Trophoblast cell (in vitro differentiated cells and primary cell): ENCODE measurements at regions not wholly inside any gene's neighbourhood (a gene's known extent, or its start where the extent isn't known, plus 50 kb on each side); places are given as distances from the start of the nearest gene placed in this dataset.

ENCODE experiments used
- DNase-seq, 2 donors: peaks; one replicate each; pipeline ENCODE4 v3.0.0-alpha.2; 2016
- H2AFZ ChIP-seq: 2 replicates; pipeline ENCODE4 v1.6.1; 2013; ENCODE audit warnings: low read length, moderate library complexity, mild to moderate bottlenecking; ENCODE audit not compliant: insufficient read depth, poor library complexity
- H2AK5ac ChIP-seq: 2 replicates; pipeline ENCODE4 v1.6.1; 2013; ENCODE audit warnings: mild to moderate bottlenecking, low read length
- H2BK120ac ChIP-seq: 2 replicates; pipeline ENCODE4 v1.6.1; 2013; ENCODE audit warnings: low read length, mild to moderate bottlenecking, moderate library complexity; ENCODE audit not compliant: insufficient read depth, poor library complexity
- H2BK12ac ChIP-seq: 2 replicates; pipeline ENCODE4 v1.6.1; 2013; ENCODE audit warnings: mild to moderate bottlenecking, low read length, moderate library complexity
- H2BK5ac ChIP-seq: 2 replicates; pipeline ENCODE4 v1.6.1; 2013; ENCODE audit warnings: low read length, low read depth, moderate library complexity, mild to moderate bottlenecking; ENCODE audit not compliant: poor library complexity
- H3K14ac ChIP-seq: 2 replicates; pipeline ENCODE4 v1.6.1; 2013; ENCODE audit warnings: mild to moderate bottlenecking, low read length
- H3K18ac ChIP-seq: 2 replicates; pipeline ENCODE4 v1.6.1; 2013; ENCODE audit warnings: mild to moderate bottlenecking, low read length
- H3K23ac ChIP-seq: 2 replicates; pipeline ENCODE4 v1.6.1; 2013; ENCODE audit warnings: low read length
- H3K27ac ChIP-seq: 2 replicates; pipeline ENCODE4 v1.5.1; 2013; ENCODE audit warnings: low read depth, mild to moderate bottlenecking, inconsistent platforms, low read length, moderate library complexity
- H3K27me3 ChIP-seq: 2 replicates; pipeline ENCODE4 v1.6.1; 2013; ENCODE audit warnings: inconsistent platforms, mild to moderate bottlenecking, low read length, moderate library complexity; ENCODE audit not compliant: insufficient read depth
- H3K36me3 ChIP-seq, 2 experiments: 1 replicate in 1 of 2; 2 replicates in 1 of 2; pipeline ENCODE4 v1.6.1; 2013; ENCODE audit warnings: low read length in 2 of 2, mild to moderate bottlenecking in 2 of 2, moderate library complexity in 1 of 2; ENCODE audit not compliant: insufficient read depth in 2 of 2, control insufficient read depth in 1 of 2
- H3K4ac ChIP-seq: 2 replicates; pipeline ENCODE4 v1.6.1; 2013; ENCODE audit warnings: low read depth, mild to moderate bottlenecking, low read length, moderate library complexity
- H3K4me1 ChIP-seq, 2 experiments: 1 replicate in 1 of 2; 2 replicates in 1 of 2; pipeline ENCODE4 v1.6.1; 2013; ENCODE audit warnings: low read length in 2 of 2, mild to moderate bottlenecking in 2 of 2, moderate library complexity in 1 of 2; ENCODE audit not compliant: insufficient read depth in 2 of 2, control insufficient read depth in 1 of 2
- H3K4me2 ChIP-seq: 2 replicates; pipeline ENCODE4 v1.6.1; 2013; ENCODE audit warnings: inconsistent platforms, mild to moderate bottlenecking, low read length, moderate library complexity
- H3K4me3 ChIP-seq: 2 replicates; pipeline ENCODE4 v1.5.1; 2013; ENCODE audit warnings: mild to moderate bottlenecking, low read depth, low read length, inconsistent platforms
- H3K79me1 ChIP-seq: one replicate; pipeline ENCODE4 v1.6.1; 2013; ENCODE audit warnings: low read length
- H3K79me2 ChIP-seq: 2 replicates; pipeline ENCODE4 v1.6.1; 2013; ENCODE audit warnings: low read length, mild to moderate bottlenecking; ENCODE audit not compliant: control insufficient read depth, insufficient read depth, poor library complexity
- H3K9ac ChIP-seq: 2 replicates; pipeline ENCODE4 v1.6.1; 2013; ENCODE audit warnings: mild to moderate bottlenecking, low read length
- H3K9me3 ChIP-seq: 2 replicates; pipeline ENCODE4 v1.6.1; 2013; ENCODE audit warnings: low read depth, mild to moderate bottlenecking, control low read depth, inconsistent platforms, low read length; ENCODE audit not compliant: insufficient read depth
- H4K12ac ChIP-seq: 2 replicates; pipeline ENCODE4 v1.6.1; 2013; ENCODE audit warnings: low read depth, mild to moderate bottlenecking, low read length, moderate library complexity
- H4K8ac ChIP-seq: 2 replicates; pipeline ENCODE4 v1.6.1; 2013; ENCODE audit warnings: low read depth, mild to moderate bottlenecking, low read length, moderate library complexity
- H4K91ac ChIP-seq: one replicate; pipeline ENCODE4 v1.6.1; 2013; ENCODE audit warnings: low read depth, mild to moderate bottlenecking, low read length, moderate library complexity
- WGBS: extraction: QIAGEN DNeasy Blood & Tissue Kit; methylation state at CpG from one replicate; pipeline ENCODE4 v1.1.7; 2013; ENCODE audit warnings: missing lambda C conversion rate; ENCODE audit not compliant: insufficient read length, insufficient coverage; ENCODE audit errors: extremely low coverage; 5-methylcytosine and 5-hydroxymethylcytosine counted together

DNA sequence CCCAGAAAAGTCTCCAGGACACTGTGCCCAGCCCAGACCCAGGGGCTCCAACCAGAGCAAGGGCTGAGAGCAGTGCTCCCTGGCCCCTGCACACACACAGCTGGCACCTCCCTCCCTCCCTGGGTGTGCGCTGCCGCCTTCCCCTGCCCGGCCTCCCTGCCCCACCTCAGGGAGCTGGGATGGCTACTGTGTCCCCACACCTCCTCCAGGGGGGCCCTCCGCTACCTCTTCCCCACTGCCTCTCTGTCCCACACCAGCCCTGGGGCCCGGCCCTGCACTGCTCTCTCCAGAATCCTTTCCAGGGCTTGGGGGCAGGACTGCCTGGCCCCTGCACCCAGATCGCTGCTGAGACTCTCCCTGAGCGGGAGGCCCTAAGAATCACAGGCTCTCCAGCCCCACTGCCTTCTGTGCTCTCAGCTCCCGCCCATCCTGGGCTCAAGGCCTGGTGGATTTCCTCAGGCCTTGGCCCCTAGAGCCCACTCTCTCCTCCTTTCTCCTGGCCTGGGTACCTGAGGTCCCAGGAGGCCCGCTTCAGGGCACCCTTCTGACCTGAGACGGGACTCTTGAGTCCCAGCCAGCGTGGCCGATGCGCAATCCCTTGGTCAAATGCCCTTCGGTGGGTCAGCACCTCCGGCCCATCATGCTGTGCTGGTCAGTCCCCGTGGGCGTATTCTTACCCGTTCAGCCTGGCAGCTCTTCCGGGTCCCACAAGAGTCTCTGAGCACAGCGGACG, 276.8 kb upstream of the HDAC4 start:
- Histone ChIP-seq H3K36me3 (no peaks in the 10 kb centered on the region), H2BK120ac (no peak overlapping the region), H2AK5ac (no peak overlapping the region), H3K4me1 (no peaks in the 10 kb centered on the region), H3K9ac (no peak overlapping the region), H3K79me1 (no peaks in the 10 kb centered on the region), H3K4me2 (no peak overlapping the region), H3K27me3 (no peaks in the 10 kb centered on the region), H3K9me3 (peaks cover 5% of the 10 kb centered on the region), H3K4me3 (no peak overlapping the region), H4K91ac (no peak overlapping the region), H2BK12ac (no peak overlapping the region), H2AFZ (no peak overlapping the region), H3K18ac (no peak overlapping the region), H3K79me2 (no peaks in the 10 kb centered on the region), H3K23ac (no peak overlapping the region), H3K27ac (no peak overlapping the region), H3K14ac (no peak overlapping the region), H3K4ac (no peak overlapping the region), H2BK5ac (no peak overlapping the region), H4K8ac (no peak overlapping the region), H4K12ac (no peak overlapping the region)
- DNase-seq = no peak
- WGBS = no CpG with 5 or more reads among the region's 21 CpGs

- no peak overlapping the region for H2BK5ac ChIP-seq
- H3K18ac ChIP-seq = no peak overlapping the region
- no peaks in the 10 kb centered on the region for H3K27me3 ChIP-seq
- H3K36me3 ChIP-seq = no peaks in the 10 kb centered on the region
- DNase-seq = no peak
- no peaks in the 10 kb centered on the region for H3K4me1 ChIP-seq
- no peak overlapping the region for H2BK120ac ChIP-seq
- H3K9ac ChIP-seq = no peak overlapping the region
- WGBS = no CpG with 5 or more reads among the region's 19 CpGs
- no peaks in the 10 kb centered on the region for H3K79me2 ChIP-seq
- H4K91ac ChIP-seq = no peak overlapping the region
- no peak overlapping the region for H3K27ac ChIP-seq
- no peak overlapping the region for H3K4me2 ChIP-seq
- H3K23ac ChIP-seq = no peak overlapping the region
- no peak overlapping the region for H2BK12ac ChIP-seq
- no peak overlapping the region for H3K14ac ChIP-seq
- no peak overlapping the region for H4K12ac ChIP-seq
- H2AK5ac ChIP-seq = no peak overlapping the region
- H4K8ac ChIP-seq = no peak overlapping the region
- no peak overlapping the region for H3K4me3 ChIP-seq
- H3K9me3 ChIP-seq = peaks cover 5% of the 10 kb centered on the region
- H3K79me1 ChIP-seq = no peaks in the 10 kb centered on the region
- H3K4ac ChIP-seq = no peak overlapping the region
- H2AFZ ChIP-seq = no peak overlapping the region
Measured at GRCh38 chr2:239676716-239677452, 276.1 kb upstream of the HDAC4 start.

DNA sequence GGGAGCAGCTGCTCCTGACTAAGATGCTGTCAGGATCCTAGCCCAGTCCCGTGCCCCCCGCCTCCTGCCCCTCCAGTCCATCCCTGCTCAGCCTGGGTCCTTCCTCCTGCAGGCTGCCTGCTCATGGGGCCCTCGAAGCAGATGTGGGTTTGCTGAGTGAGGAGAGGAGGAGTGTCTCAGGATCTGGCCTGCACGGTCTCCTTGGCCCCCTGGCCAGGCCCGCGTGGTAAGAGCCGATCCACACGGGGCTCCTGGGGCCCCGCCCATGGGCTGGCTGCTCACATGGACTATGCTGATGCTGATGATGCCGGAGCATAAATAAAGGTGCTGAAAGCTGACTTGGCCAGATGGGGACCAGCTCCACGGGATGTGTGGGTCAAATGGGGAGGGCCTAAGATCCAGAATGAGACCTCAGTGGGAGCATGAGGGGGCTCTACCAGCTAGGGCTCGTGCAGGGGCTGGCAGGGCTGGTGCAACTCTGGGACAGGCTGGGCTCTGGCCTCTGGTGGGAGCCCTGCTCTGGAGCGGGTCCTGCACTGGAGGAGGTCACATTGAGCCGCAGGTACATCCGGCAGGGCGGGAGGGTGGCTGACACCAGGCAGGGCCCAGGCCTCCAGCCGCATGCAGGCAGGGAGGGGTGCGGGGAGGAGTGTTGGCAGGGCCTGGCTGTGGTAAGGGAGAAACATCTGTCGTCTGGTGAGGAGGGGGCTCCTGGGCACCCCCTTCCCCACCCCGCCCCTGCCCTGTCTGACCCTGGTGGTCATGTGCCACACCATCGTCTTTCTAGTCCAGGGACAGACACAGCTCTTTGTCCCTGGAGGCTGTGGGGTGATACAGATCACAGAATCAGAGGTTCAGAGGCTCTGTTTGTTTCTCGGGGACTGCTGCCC, 275.3 kb upstream of the HDAC4 start:
- no peak for DNase-seq
- peaks cover 5% of the 10 kb centered on the region for H3K9me3 ChIP-seq
- no CpG with 5 or more reads among the region's 22 CpGs for WGBS

DNA sequence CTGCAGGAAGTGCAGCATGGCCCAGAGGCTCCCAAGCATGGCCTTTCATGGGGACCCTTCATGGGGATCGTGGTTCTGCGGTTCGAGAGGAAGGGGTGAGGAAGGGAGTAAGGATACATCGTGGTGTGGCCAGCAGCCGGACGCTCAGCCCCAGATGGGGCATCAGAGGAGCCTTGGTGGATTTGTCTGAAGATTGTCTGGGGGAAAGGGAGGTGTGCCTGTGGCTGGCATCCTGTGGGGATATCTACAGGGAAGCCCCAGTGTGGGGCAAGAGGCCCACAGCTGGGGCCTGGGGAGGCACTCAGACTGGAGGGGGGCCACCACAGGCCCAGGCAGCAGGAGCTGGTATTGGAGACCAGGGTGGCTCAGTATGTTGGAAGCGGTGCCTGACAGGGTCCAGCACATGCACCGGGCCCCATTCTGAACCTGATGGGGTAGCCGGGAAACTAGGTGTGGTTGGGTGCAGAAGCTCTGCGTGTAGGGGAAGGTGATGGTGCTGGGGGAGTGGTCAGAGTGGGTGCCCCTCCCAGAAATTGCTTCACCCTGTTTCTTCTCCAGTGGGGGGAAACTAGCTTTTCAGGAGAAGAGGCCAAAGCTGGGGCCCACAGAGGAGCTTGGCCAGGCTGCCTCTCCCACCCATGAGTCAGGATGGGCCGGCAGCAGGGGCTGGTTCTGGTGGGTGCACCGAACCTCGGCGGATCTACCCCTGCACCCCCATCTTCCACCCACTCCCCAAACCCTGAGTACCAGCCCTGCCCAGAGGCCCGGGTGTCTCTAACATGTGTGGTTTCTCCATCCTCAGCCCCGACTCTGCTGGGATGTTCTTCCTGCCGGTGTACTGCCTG, 274.4 kb upstream of the HDAC4 start:
- H3K4me2 ChIP-seq = no peak overlapping the region
- DNase-seq = no peak
- H3K23ac ChIP-seq = no peak overlapping the region
- H2BK5ac ChIP-seq = no peak overlapping the region
- H3K4me1 ChIP-seq = no peaks in the 10 kb centered on the region
- no peak overlapping the region for H3K27ac ChIP-seq
- no peak overlapping the region for H2BK12ac ChIP-seq
- no peak overlapping the region for H3K9ac ChIP-seq
- H3K4me3 ChIP-seq = no peak overlapping the region
- H3K9me3 ChIP-seq = peaks cover 5% of the 10 kb centered on the region
- H3K4ac ChIP-seq = no peak overlapping the region
- no peaks in the 10 kb centered on the region for H3K27me3 ChIP-seq
- no peak overlapping the region for H2AK5ac ChIP-seq
- no peak overlapping the region for H3K14ac ChIP-seq
- H2AFZ ChIP-seq = no peak overlapping the region
- WGBS = no CpG with 5 or more reads among the region's 17 CpGs
- no peaks in the 10 kb centered on the region for H3K79me2 ChIP-seq
- H4K91ac ChIP-seq = no peak overlapping the region
- no peaks in the 10 kb centered on the region for H3K79me1 ChIP-seq
- H2BK120ac ChIP-seq = no peak overlapping the region
- no peaks in the 10 kb centered on the region for H3K36me3 ChIP-seq
- H4K12ac ChIP-seq = no peak overlapping the region
- H3K18ac ChIP-seq = no peak overlapping the region
- H4K8ac ChIP-seq = no peak overlapping the region

More for the DNA sequence above, 275.3 kb upstream of the HDAC4 start:
- H2BK120ac ChIP-seq = no peak overlapping the region
- no peak overlapping the region for H3K4me3 ChIP-seq
- H3K23ac ChIP-seq = no peak overlapping the region
- no peaks in the 10 kb centered on the region for H3K4me1 ChIP-seq
- H3K14ac ChIP-seq = no peak overlapping the region
- no peak overlapping the region for H2BK12ac ChIP-seq
- H2BK5ac ChIP-seq = no peak overlapping the region
- no peak overlapping the region for H3K18ac ChIP-seq
- H2AK5ac ChIP-seq = no peak overlapping the region
- H4K12ac ChIP-seq = no peak overlapping the region
- H3K27ac ChIP-seq = no peak overlapping the region
- no peak overlapping the region for H4K8ac ChIP-seq
- no peaks in the 10 kb centered on the region for H3K27me3 ChIP-seq
- no peak overlapping the region for H3K4ac ChIP-seq
- no peaks in the 10 kb centered on the region for H3K79me2 ChIP-seq
- H4K91ac ChIP-seq = no peak overlapping the region
- H3K36me3 ChIP-seq = no peaks in the 10 kb centered on the region
- H3K4me2 ChIP-seq = no peak overlapping the region
- H3K9ac ChIP-seq = no peak overlapping the region
- H2AFZ ChIP-seq = no peak overlapping the region
- H3K79me1 ChIP-seq = no peaks in the 10 kb centered on the region
